HG03045 (cell line): ENCODE measurements at regions not wholly inside any gene's neighbourhood (a gene's known extent, or its start where the extent isn't known, plus 50 kb on each side); places are given as distances from the start of the nearest gene placed in this dataset.

ENCODE experiments used
- ATAC-seq: cut with Tn5 transposase; IDR thresholded peaks from one replicate; pipeline ENCODE4 v1.9.1; 2021; ENCODE audit warnings: mild to moderate bottlenecking, moderate library complexity; ENCODE audit not compliant: unreplicated experiment

- ATAC-seq = no peak
Measured at GRCh38 chr12:92292016-92292415, 146.4 kb upstream of the BTG1 start.

GRCh38 chr12:92290886-92291285, 145.2 kb upstream of the BTG1 start:
- no peak for ATAC-seq

- ATAC-seq = no peak
Measured at GRCh38 chr12:92290350-92290695, 144.7 kb upstream of the BTG1 start.

GRCh38 chr12:92289629-92290349, 144.1 kb upstream of the BTG1 start:
- no peak for ATAC-seq

- ATAC-seq = no peak
Measured at GRCh38 chr12:92288561-92288960, 142.9 kb upstream of the BTG1 start.

GRCh38 chr12:92278378-92278828, 132.8 kb upstream of the BTG1 start:
- no peak for ATAC-seq

GRCh38 chr12:92277795-92278194, 132.1 kb upstream of the BTG1 start:
- no peak for ATAC-seq

GRCh38 chr12:92276276-92276675, 130.6 kb upstream of the BTG1 start:
- ATAC-seq = no peak

GRCh38 chr12:92275443-92276154, 130.0 kb upstream of the BTG1 start:
- ATAC-seq = no peak

GRCh38 chr12:92273076-92273475, 127.4 kb upstream of the BTG1 start:
- no peak for ATAC-seq

- ATAC-seq = no peak
Measured at GRCh38 chr12:92272061-92272964, 126.7 kb upstream of the BTG1 start.

- ATAC-seq = no peak
Measured at GRCh38 chr12:92271341-92271740, 125.7 kb upstream of the BTG1 start.

GRCh38 chr12:92270521-92270920, 124.9 kb upstream of the BTG1 start:
- no peak for ATAC-seq

- no peak for ATAC-seq
Measured at GRCh38 chr12:92268946-92269345, 123.3 kb upstream of the BTG1 start.

GRCh38 chr12:92261692-92262091, 116.0 kb upstream of the BTG1 start:
- ATAC-seq = no peak

GRCh38 chr12:92261071-92261470, 115.4 kb upstream of the BTG1 start:
- ATAC-seq = no peak

- no peak for ATAC-seq
Measured at GRCh38 chr12:92259696-92260251, 114.1 kb upstream of the BTG1 start.

- no peak for ATAC-seq
Measured at GRCh38 chr12:92259291-92259690, 113.6 kb upstream of the BTG1 start.

- ATAC-seq = no peak
Measured at GRCh38 chr12:92257261-92257660, 111.6 kb upstream of the BTG1 start.

- ATAC-seq = no peak
Measured at GRCh38 chr12:92255741-92256140, 110.1 kb upstream of the BTG1 start.

GRCh38 chr12:92253301-92253700, 107.7 kb upstream of the BTG1 start:
- ATAC-seq = no peak
